ENCODE measurements at regions not wholly inside any gene's neighbourhood (a gene's known extent, or its start where the extent isn't known, plus 50 kb on each side); places are given as distances from the start of the nearest gene placed in this dataset.
A peak's percentile ranks its signal among the peaks of the same experiment; 100 is the strongest.
"Not testable (repeated sequence)": the region's sequence is repeated elsewhere in the genome, so short reads cannot be mapped to it uniquely, and the experiment has no call there.

DNA sequence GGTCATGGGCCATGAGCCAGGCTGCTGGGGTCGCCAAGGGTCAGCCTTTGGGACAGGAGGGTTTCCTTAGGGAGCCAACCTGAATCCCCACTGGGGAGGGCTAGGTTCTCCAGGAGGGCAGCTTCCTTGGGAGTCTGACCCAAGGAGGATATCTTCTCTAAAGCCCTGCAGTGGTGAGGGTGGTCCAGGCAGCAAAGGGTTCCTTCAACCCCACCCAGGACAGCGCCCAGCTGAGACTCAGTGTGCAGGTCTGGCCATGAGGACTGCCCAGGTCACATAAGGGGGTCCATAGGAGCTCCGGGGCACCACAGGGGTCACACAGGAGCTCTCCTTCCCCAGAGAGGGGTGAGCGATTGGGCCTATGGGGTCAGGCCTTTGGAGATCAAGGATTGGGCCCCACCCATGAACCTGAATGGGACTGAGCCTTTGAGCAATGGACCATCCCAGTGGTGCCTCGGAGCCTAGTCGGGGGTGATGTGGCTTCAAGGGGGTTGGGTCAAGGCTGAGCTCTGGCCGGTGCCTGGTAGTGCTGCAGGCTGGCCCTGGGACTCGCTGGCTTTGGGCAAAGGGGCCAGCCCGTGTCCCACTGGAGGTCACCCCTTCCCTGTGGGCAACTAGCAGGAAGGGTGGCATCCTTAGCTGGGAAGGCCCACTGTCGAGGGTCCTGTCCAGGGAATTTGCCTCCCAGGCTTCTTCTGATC, 216.5 kb downstream of the SNRPN start:
- peak; percentile 3 for DNase-seq

DNA sequence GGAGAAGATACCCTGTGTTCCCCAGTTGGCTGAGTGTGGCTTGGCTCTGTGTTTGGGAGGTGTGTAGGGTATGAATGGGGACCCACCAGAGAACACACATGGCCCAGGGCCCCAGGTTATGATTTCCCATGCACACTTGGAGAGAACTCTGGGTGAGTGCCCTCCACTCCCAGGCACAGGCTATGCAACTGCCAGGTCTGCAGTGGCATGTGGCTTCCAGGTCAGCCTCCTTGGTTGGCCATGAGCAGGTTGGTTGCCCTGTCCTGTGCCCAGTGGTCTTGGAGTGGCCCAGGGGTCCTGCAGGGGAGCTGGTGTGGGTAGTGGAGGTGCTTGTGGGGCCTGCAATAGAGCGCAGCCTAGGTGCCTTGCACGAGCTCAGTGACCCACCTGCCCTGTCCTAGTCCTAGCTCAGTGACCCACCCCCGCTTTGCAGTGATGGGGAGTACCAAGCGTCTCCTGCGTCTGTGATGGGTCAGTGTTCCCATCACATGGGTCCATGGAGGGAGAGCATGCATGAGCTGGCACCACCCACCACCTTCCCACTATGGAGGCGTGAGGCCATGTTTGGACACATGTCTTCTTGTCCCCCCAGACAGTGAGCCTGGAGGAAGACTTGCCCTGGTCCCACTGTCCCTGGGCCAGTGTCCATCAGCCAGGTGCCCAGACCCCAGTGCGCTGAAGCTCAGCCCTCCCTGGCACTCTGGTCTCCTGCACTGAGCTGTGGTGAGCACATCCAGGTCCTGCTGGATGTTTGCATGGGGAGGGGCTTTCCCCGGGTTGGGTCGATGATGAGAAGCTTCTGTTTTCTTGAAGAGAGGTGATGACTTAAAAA, 217.3 kb downstream of the SNRPN start:
- peak; percentile 2 for DNase-seq

DNA sequence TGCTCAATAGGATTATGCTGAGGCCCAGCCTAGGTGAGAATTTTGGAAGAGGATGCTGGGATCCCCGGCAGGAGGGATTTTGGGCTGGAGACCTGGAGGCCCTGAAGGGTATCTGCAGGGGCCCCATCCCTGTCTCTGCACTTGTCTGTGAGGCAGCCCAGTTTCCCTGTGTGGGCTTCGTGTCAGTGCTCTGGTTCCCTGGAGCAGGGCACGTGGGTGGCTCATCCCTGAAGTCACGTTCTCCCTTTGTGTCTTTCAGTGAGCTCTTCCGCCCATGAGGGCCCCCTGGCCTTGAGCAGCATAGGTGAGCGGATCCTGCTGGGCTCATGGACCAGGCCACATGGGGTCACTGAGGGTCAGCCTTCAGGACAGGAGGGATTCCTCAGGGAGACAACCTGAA, 217.9 kb downstream of the SNRPN start:
- DNase-seq = peak; percentile 1

DNA sequence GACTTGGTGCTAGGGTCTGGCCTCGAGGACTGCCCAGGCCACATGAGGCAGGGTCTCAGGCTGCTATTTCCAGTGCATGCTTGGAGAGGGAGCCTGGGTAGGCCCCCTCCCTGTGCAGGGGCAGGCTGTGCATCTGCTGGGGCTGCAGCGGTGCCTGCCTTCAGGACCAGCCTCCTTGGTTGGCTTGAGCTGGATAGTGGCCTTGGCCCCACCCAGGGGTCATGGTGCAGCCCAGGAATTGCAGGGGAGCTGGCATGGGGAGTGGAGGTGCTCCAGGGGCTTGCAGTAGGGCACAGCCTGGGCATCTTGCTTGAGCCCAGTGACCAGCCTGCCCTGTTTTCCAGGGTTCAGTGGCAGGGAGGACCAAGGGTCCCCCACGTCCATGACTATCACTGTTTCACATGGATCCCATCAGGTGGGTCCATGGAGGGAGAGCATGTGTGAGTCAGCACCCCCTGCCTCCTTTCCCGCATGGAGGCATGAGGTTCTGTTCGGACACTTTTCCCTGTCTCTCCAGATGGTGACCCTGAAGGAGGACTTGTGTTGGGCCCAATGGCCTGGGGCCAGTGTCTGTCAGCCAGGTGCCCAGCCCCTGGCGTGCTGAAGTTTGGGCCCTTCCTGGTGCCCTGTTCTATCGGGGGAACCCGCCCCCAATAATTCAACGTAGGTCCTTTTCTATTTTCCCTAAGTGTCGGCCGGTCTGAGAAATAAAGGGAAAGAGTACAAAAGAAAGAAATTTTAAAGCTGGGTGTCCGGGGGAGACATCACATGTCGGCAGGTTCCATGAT, 218.6 kb downstream of the SNRPN start:
- DNase-seq = peak; percentile 6

DNA sequence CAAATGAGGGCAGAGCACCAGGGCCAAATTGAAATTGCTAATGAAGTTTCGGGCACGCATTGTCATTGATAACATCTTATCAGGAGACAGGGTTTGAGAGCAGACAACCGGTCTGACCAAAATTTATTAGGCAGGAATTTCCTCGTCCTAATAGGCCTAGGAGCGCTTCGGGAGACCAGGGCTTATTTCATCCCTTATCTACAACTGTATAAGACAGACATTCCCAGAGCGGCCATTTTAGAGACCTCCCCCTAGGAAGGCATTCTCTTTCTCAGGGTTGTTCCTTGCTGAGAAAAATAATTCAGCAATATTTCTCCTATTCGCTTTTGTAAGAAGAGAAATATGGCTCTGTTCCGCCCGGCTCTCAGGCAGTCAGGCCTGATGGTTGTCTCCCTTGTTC, 219.4 kb downstream of the SNRPN start:
- not testable (repeated sequence) for DNase-seq

DNA sequence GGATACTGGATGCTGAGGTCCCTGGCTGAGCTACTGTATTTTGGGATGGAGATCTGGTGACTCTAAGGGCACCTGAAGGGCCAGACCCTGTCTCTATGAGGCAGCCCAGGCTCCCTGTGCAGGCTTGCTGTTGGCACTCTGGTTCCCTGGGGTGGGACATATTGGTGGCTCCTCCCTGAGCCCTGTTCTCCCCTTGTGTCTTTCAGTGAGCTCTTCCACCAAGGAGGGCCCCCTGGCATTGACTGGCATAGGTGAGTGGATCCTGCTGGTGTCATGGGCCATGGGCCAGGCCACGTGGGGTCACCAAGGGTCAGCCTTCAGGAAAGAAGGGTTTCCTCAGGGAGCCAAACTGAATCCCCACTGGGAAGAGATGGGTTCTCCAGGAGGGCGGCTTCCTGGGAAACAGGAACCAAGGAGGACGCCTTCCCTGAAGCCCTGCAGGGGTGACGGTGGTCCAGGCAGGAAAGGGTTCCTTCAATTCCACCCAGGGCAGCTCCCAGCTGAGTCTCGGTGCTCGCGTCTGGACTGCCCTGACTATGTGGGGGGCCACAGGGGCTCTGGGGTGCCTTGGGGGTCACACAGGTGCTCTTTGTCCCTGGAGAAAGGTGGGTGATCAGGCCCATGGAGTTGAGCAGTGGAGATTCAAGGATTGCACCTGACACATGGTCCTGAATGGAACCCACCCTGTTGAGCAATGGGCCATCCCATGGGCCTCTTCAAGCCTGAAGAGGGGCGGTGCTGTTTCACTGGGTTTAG, 220.4 kb downstream of the SNRPN start:
- peak; percentile 1 for DNase-seq

DNA sequence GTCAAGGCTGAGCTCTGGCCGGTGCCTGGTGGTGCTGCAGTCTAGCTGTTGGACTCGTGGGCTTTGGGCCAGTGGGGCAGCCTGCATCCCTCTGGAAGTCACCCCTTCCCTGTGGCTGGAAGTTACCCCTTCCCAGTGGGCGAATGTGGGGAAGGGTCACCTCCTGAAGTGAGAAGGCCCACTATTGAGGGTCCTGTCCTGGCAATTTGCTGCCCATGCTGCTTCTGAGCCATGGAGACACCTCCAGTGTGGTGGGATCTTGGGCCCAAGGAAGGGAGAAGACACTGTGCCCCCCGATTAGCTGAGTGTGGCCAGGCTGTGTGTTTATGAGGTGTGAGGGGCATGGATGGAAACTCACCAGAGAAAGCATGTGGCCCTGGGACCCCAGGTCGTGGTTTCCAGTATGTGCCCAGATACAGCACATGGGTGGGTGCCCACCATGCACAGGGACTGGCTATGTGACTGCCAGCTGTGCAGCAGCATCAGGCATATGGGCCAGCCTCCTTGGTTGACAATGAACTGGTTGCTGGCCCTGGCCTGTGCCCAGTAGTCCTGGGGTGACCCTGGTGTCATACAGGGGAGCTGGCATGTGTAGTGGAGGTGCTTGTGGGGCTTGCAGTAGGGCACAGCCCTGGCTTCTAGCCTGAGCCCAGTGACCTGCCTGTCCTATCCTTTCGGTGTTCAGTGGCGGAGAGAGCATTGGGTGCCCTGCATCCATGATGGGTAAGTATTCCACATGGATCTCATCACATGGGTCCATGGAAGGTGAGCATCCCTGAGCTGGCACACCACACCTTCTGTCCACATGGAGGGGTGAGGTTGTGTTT, 221.2 kb downstream of the SNRPN start:
- peak; percentile 0 for DNase-seq

DNA sequence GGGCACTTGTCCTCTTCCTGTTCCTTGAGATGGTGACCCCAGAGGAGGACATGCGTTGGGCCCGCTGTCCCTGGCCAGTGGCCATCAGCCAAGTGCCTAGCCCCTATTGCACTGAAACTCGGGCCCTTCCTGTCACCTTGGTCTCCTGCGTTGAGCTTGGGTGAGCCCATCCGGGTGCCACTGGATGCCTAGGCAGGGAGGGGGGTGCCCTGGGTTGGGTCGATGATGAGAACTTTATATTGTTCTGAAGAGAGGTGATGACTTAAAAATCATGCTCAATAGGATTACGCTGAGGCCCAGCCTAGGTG, 221.8 kb downstream of the SNRPN start:
- peak; percentile 1 for DNase-seq

DNA sequence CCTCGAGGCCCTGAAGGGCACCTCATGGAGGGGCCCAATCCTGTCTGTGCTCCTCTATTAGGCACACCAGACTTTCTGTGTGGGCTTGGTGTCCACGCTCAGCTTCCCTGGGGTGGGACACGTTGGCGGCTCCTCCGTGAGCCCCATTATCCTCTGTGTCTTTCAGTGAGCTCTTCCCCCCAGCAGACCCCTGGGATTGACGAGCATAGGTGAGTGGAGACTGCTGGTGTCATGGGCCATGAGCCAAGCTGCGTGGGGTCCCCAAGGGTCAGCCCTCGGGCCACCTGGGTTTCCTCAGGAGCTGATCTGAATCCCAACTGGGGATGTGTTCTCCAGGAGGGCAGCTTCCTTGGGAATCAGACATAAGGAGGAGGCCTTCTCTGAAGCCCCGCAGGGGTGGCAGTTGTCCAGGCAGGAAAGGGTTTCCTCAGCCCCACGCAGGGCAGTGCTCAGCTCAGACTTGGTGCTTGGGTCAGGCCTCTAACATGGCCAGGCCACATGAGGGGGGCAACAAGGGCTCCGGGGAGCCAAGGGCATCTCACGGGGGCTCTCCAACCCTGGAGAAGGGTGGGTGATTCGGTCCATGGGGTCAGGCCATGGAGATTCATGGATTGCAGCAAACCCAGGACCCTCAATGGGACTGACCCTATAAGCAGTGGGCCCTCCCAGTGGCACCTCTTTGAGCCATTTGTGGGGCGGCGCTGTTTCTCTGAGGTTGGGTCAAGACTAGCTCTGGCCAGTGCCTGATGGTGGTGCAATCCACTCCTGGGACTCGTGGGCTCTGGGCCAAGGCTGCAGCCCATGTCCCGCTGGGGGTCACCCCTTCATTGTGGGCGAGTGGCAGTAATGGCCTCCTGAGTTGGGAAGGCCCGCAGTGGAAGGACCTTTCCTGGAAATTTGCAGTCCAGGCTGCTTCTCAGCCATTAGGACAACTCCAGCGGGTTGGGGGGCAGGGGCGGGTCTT, 222.5 kb downstream of the SNRPN start:
- peak; percentile 3 for DNase-seq

DNA sequence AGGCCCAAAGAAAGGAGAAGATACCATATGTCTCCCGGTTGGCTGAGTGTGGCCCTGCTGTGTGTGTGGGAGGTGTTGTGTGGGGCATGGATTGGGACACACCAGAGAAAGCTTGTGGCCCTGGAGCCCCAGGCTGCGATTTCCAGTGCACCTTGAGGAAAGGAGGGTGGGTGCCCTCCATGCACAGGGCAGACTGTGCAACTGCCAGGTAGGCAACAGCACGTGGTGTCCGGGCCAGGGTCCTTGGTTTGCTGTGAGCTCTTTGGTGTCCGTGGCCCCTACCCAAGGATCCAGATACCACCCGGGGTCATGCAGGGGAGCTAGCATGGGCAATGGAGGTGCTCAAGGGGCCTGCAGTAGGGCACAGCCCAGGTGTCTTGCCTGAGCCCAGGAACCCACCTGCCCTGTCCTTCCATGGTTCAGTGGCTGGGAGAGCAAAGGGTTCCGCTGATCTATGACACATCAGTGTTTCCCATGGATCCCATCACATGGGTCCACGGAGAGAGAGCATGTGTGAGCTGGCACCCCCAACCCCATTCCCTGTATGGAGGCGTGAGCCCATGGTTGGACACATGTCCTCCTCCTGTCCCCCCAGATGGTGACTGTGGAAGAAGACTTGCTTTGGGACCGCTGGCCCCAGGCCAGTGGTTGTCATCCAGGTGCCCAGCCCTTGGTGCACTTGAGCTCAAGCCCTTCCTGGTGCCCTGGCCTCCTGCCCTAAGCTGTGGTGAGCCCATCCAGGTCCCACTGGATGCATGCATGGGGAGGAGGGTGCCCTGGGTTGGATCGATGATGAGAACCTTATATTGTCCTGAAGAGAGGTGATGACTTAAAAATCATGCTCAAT, 223.4 kb downstream of the SNRPN start:
- DNase-seq = peak; percentile 4

DNA sequence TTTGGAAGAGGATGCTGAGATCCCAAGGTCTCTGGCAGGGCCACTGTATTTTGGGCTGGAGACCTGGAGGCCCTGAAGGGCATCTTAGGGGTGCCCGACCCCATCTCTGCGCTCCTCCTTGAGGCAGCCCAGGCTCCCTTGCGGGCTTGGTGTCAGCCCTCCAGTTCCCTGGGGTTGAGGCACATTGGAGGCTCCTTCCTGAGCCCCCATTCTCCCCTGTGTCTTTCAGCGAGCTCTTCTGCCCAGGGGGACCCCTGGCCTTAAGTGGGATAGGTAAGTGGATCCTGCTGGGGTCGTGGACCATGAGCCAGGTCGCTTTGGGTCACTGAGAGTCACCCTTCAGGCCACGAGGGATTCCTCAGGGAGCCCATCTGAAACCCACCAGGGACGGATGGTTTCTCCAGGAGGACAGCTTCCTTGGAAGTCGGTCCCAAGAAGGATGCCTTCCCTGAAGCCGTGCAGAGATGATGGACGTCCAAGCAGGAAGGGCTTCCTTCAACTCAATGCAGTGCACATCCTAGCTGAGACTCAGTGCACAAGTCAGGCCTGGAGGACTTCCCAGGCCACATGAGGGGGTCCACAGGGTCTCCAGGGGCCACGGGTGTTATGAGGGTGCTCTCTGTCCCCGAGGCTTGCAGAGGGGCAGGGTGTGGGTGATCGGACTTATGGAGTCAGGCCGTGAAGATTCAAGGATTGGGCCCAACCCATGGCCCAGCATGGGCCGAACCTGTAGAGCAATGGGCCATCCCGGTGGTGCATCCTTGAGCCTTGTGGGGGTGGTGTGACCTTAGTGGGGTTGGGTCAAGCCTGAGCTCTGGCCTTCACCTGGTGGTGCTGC, 224.3 kb downstream of the SNRPN start:
- DNase-seq = no peak

DNA sequence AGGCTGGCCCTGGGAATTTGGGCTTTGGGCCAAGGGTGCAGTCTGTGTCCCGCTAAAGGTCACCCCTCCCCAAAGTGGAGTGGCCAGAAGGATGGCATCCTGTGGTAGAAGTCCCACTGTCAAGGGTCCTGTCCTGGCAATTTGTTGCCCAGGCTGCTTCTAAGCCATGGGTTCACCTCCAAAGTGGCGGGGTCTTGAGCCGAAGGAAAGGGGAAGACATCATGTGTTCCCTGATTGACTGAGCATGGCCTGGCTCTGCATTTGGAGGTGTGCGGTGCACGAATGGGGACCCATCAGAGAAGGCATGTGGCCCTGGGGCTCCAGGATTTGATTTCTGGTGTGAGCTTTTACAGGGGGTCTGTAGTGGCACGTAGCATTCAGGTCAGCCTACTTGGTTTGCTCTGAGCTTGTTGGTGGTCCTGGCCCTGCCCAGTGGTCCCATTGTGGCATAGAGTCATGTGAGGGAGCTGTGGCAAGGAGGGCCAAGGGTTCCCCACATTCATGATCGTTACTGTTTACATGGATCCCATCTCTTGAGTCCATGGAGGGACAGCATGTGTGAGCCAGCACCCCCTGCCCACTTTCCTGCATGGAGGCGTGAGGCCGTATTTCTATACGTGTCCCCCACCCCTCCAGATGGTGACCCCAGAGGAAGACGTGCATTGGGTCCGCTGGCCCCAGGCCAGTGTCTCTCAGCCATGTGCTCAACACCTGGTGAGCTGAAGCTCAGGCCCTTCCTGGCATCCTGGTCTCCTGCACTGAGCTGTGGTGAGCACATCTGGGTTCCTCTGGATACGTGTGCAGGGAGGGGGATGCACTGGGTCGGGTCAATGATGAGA, 225.1 kb downstream of the SNRPN start:
- peak; percentile 4 for DNase-seq

DNA sequence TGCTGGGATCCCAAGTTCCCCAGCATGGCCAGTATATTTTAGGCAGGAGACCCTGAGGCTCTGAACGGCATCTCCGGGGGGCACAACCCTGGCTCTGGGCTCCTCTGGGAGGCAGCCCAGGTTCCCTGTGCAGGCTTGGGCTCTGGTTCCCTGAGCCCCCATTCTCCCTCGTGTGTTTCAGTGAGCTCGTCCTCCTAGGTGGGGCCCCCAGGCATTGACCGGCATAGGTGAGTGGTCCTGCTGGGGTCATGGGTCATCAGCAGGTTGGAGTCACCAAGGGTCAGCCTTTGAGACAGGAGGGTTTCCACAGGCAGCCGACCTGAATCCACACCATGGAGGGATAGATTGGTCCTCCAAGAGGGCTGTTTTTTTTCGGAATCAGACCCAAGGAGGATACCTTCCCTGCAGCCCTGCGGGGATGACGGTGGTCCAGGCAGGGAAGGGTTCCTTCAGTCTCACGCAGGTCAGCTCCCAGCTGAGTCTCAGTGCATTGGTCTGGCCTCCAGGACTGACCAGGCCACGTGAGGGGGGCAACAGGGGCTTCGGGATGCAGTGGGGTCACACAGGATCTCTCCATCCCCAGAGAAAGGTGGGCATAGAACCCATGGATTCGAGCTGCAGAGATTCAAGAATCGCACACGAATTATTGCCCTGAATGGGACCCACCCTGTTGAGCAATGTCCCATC, 226.0 kb downstream of the SNRPN start:
- peak; percentile 1 for DNase-seq

DNA sequence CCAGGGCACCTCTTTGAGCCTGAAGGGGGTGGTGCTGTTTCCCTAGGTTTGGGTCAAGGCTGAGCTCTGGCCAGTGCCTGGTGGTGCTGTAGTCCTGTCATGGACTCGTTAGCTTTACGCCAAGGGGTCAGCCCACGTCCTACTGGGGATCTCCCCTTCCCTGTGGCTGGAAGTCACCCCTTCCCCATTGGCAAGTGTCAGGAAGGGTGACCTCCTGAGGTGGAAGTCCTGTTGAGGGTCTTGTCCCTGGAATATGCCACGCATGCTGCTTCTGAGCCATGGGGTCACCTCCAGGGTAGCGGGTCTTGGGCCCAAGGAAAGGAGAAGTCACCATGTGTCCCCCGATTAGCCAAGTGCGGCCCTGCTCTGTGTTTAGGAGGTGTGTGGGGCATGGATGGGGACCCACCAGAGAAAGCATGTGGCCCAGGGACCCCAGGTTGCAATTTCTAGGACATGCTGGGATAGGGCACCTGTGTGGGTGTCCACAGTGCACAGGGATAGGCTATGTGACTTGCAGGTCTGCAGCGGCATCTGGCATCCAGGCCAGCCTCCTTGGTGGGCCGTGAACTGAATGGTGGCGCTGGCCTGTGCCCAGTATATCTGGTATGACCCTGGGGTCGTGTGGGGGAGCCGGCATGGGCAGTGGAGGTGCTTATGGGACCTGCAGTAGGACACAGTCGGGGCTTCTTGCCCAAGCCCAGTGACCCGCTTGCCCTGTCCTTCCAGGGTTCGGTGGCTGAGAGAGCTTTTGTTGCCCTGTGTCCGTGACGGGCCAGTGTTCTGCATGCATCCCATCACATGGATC, 226.7 kb downstream of the SNRPN start:
- no peak for DNase-seq

DNA sequence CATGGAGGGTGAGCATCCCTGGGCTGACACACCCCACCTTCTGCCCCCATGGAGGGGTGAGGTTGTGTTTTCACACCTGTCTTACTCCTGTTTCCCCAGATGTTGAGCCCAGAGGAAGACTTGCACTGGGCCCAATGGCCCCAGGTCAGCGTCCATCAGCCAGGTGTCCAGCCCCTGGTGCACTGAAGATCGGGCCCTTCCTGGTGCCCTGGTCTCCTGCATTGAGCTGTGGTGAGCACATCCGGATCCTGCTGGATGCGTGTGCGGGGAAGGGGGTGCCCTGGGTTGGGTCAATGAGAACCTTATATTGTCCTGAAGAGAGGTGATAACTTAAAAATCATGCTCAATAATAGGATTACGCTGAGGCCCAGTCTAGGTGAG, 227.3 kb downstream of the SNRPN start:
- DNase-seq = no peak

DNA sequence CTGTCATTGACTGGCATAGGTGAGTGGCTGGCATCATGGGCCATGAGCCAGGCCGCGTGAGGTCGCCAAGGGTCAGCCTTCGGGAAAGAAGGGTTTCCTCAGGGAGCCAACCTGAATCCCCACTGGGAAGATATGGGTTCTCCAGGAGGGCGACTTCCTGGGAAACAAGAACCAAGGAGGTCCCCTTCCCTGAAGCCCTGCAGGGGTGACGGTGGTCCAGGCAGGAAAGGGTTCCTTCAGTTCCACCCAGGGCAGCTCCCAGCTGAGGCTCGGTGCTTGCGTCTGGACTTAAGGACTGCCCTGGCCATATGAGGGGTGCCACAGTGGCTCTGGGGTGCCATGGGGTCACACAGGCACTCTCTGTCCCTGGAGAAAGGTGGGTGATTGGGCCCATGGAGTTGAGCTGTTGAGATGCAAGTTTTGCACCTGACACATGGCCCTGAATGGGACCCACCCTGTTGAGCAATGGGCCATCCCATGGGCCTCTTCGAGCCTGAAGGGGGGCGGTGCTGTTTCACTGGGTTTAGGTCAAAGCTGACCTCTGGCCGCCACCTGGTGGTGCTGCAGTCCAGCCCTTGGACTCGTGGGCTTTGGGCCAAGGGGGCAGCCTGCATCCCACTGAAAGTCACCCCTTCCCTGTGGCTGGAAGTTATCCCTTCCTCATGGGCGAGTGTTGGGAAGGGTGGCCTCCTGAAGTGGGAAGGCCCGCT, 228.1 kb downstream of the SNRPN start:
- DNase-seq = no peak
